HepG2 (cell line): ENCODE measurements at regions not wholly inside any gene's neighbourhood (a gene's known extent, or its start where the extent isn't known, plus 50 kb on each side); places are given as distances from the start of the nearest gene placed in this dataset.

Experiments used
- CBX2 ChIP-seq, 2 experiments: fragments of 200-600 bp in 1 of 2; sonication (generic); formaldehyde crosslinking in 1 of 2; IDR thresholded peaks; 2 replicates each; pipeline versions ENCODE4 v1.7.0 to v1.8.1; 2018 to 2022; ENCODE audit warnings: low read depth in 2 of 2, low read length in 1 of 2, mild to moderate bottlenecking in 1 of 2, missing genetic modification reagents in 1 of 2
- HINFP ChIP-seq: sonication (generic); formaldehyde crosslinking; IDR thresholded peaks from 2 replicates; pipeline ENCODE4 v1.4.0; 2020; ENCODE audit warnings: low read depth, mild to moderate bottlenecking, missing genetic modification reagents
- KAT8 ChIP-seq: IDR thresholded peaks from 2 replicates; pipeline ENCODE4 v1.6.1; 2016; ENCODE audit warnings: missing genetic modification reagents, missing compliant biosample characterization
- NFE2 ChIP-seq: sonication (generic); formaldehyde crosslinking; IDR thresholded peaks from 2 replicates; pipeline ENCODE4 v1.4.0; 2020; ENCODE audit warnings: missing genetic modification reagents
- NR2F2 ChIP-seq: IDR thresholded peaks from 2 replicates; pipeline ENCODE4 v1.6.1; 2012; ENCODE audit warnings: low read depth, inconsistent platforms, borderline replicate concordance
- POGK ChIP-seq: sonication (generic); formaldehyde crosslinking; conservative IDR thresholded peaks from 2 replicates; pipeline ENCODE4 v1.8.0; 2022; ENCODE audit warnings: mild to moderate bottlenecking, moderate library complexity, missing genetic modification reagents
- THAP11 ChIP-seq: IDR thresholded peaks from 2 replicates; pipeline ENCODE4 v1.6.1; 2016; ENCODE audit warnings: missing biosample characterization, missing genetic modification reagents
- YEATS2 ChIP-seq: sonication (generic); formaldehyde crosslinking; IDR thresholded peaks from 2 replicates; pipeline ENCODE4 v1.4.0; 2020; ENCODE audit warnings: missing genetic modification reagents, borderline replicate concordance
- ZMYM3 ChIP-seq: sonication (generic); formaldehyde crosslinking; IDR thresholded peaks from 2 replicates; pipeline ENCODE4 v1.5.1; 2020; ENCODE audit warnings: mild to moderate bottlenecking, missing genetic modification reagents
- ZNF18 ChIP-seq: sonication (generic); formaldehyde crosslinking; IDR thresholded peaks from 2 replicates; pipeline ENCODE4 v1.8.0; 2022; ENCODE audit warnings: mild to moderate bottlenecking, missing genetic modification reagents; ENCODE audit not compliant: insufficient replicate concordance
- ZNF891 ChIP-seq: sonication (generic); formaldehyde crosslinking; IDR thresholded peaks from 2 replicates; pipeline ENCODE4 v1.5.0; 2020; ENCODE audit warnings: mild to moderate bottlenecking, missing genetic modification reagents
- ZSCAN9 ChIP-seq: IDR thresholded peaks from 2 replicates; pipeline ENCODE4 v1.6.1; 2016; ENCODE audit warnings: borderline replicate concordance
- TF ChIP-seq, protein P1 (sequence below), 2 experiments: fragments of 450-650 bp in 1 of 2; sonication (generic) in 1 of 2; formaldehyde crosslinking in 1 of 2; IDR thresholded peaks; 2 replicates each; pipeline versions ENCODE4 v1.6.1 to v1.8.0; 2016 to 2022; ENCODE audit warnings: antibody characterized with exemption in 1 of 2, mild to moderate bottlenecking in 1 of 2, missing genetic modification reagents in 1 of 2

DNA sequence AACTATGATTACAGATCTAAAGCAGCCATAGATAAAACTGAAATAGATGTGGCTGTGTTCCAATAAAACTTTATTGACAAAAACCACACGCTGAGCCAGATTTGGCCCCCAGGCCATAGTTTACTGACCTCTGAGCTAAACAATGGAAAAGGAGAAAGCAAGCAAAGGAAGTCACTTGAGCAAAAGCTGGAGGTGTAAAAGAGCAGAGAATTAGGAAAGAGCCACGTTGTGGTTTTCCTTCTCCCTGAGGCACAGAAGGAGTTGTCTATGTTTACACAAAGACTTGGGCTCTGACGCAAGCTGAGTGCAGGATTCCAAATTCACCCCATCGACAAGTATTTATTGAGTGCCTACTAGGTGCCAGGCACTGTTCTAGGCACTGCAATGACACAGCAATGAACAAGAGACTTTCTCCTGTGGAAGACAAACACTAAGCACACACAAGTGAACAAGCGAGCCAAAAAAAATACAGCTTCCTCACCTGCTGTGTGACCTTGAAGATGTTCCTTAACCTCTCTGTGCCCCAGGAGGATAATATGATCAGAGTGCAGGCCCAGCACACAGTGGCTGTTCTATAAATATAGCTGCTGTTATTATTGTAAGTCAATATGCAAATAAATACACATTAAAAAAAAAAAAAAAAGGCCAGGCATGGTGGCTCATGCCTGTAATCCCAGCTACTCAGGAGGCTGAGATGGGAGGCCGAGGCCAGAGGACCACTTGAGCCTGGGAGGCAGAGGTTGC is 75.4 kb upstream of the PTPN1 start (continued):
- TF ChIP-seq, protein P1, sequence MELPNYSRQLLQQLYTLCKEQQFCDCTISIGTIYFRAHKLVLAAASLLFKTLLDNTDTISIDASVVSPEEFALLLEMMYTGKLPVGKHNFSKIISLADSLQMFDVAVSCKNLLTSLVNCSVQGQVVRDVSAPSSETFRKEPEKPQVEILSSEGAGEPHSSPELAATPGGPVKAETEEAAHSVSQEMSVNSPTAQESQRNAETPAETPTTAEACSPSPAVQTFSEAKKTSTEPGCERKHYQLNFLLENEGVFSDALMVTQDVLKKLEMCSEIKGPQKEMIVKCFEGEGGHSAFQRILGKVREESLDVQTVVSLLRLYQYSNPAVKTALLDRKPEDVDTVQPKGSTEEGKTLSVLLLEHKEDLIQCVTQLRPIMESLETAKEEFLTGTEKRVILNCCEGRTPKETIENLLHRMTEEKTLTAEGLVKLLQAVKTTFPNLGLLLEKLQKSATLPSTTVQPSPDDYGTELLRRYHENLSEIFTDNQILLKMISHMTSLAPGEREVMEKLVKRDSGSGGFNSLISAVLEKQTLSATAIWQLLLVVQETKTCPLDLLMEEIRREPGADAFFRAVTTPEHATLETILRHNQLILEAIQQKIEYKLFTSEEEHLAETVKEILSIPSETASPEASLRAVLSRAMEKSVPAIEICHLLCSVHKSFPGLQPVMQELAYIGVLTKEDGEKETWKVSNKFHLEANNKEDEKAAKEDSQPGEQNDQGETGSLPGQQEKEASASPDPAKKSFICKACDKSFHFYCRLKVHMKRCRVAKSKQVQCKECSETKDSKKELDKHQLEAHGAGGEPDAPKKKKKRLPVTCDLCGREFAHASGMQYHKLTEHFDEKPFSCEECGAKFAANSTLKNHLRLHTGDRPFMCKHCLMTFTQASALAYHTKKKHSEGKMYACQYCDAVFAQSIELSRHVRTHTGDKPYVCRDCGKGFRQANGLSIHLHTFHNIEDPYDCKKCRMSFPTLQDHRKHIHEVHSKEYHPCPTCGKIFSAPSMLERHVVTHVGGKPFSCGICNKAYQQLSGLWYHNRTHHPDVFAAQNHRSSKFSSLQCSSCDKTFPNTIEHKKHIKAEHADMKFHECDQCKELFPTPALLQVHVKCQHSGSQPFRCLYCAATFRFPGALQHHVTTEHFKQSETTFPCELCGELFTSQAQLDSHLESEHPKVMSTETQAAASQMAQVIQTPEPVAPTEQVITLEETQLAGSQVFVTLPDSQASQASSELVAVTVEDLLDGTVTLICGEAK (IDR thresholded peaks at IDR 0.05) = peak; percentile 100
- TF ChIP-seq, protein P1 (CRISPR knock-in tag; IDR thresholded peaks at IDR 0.05) = peak; percentile 100
- TF ChIP-seq CBX2 (IDR thresholded peaks at IDR 0.05; ENCODE audit: low read depth, low read length) = no peak
- no peak for TF ChIP-seq CBX2 (CRISPR knock-in tag; IDR thresholded peaks at IDR 0.05; ENCODE audit: low read depth)
- TF ChIP-seq ZNF18 (CRISPR knock-in tag) = peak; percentile 55
- TF ChIP-seq ZMYM3 = peak; percentile 93
- TF ChIP-seq POGK (CRISPR knock-in tag) = peak; percentile 43; the same call in 1 of the 2 replicates
- TF ChIP-seq NR2F2 = peak; percentile 66; the same call in 1 of the 2 replicates
- TF ChIP-seq YEATS2 = peak; percentile 42; the same call in 1 of the 2 replicates
- TF ChIP-seq HINFP (CRISPR knock-in tag) = no peak
- TF ChIP-seq ZNF891 (CRISPR knock-in tag) = no peak
- peak; percentile 64 for TF ChIP-seq KAT8
- no peak; the same call in 1 of the 2 replicates for TF ChIP-seq ZSCAN9 (CRISPR knock-in tag)
- no peak for TF ChIP-seq NFE2 (CRISPR knock-in tag)
- TF ChIP-seq THAP11 (CRISPR knock-in tag) = peak; percentile 45; the same call in 1 of the 2 replicates
